Trophoblast cell (in vitro differentiated cells and primary cell): ENCODE measurements at regions not wholly inside any gene's neighbourhood (a gene's known extent, or its start where the extent isn't known, plus 50 kb on each side); places are given as distances from the start of the nearest gene placed in this dataset.

Experiments used
- DNase-seq, 2 donors: peaks; one replicate each; pipeline ENCODE4 v3.0.0-alpha.2; 2016
- H2AFZ ChIP-seq: 2 replicates; pipeline ENCODE4 v1.6.1; 2013; ENCODE audit warnings: low read length, moderate library complexity, mild to moderate bottlenecking; ENCODE audit not compliant: insufficient read depth, poor library complexity
- H2AK5ac ChIP-seq: 2 replicates; pipeline ENCODE4 v1.6.1; 2013; ENCODE audit warnings: mild to moderate bottlenecking, low read length
- H2BK120ac ChIP-seq: 2 replicates; pipeline ENCODE4 v1.6.1; 2013; ENCODE audit warnings: low read length, mild to moderate bottlenecking, moderate library complexity; ENCODE audit not compliant: insufficient read depth, poor library complexity
- H2BK12ac ChIP-seq: 2 replicates; pipeline ENCODE4 v1.6.1; 2013; ENCODE audit warnings: mild to moderate bottlenecking, low read length, moderate library complexity
- H2BK5ac ChIP-seq: 2 replicates; pipeline ENCODE4 v1.6.1; 2013; ENCODE audit warnings: low read length, low read depth, moderate library complexity, mild to moderate bottlenecking; ENCODE audit not compliant: poor library complexity
- H3K14ac ChIP-seq: 2 replicates; pipeline ENCODE4 v1.6.1; 2013; ENCODE audit warnings: mild to moderate bottlenecking, low read length
- H3K18ac ChIP-seq: 2 replicates; pipeline ENCODE4 v1.6.1; 2013; ENCODE audit warnings: mild to moderate bottlenecking, low read length
- H3K23ac ChIP-seq: 2 replicates; pipeline ENCODE4 v1.6.1; 2013; ENCODE audit warnings: low read length
- H3K27ac ChIP-seq: 2 replicates; pipeline ENCODE4 v1.5.1; 2013; ENCODE audit warnings: low read depth, mild to moderate bottlenecking, inconsistent platforms, low read length, moderate library complexity
- H3K27me3 ChIP-seq: 2 replicates; pipeline ENCODE4 v1.6.1; 2013; ENCODE audit warnings: inconsistent platforms, mild to moderate bottlenecking, low read length, moderate library complexity; ENCODE audit not compliant: insufficient read depth
- H3K36me3 ChIP-seq, 2 experiments: 1 replicate in 1 of 2; 2 replicates in 1 of 2; pipeline ENCODE4 v1.6.1; 2013; ENCODE audit warnings: low read length in 2 of 2, mild to moderate bottlenecking in 2 of 2, moderate library complexity in 1 of 2; ENCODE audit not compliant: insufficient read depth in 2 of 2, control insufficient read depth in 1 of 2
- H3K4ac ChIP-seq: 2 replicates; pipeline ENCODE4 v1.6.1; 2013; ENCODE audit warnings: low read depth, mild to moderate bottlenecking, low read length, moderate library complexity
- H3K4me1 ChIP-seq, 2 experiments: 1 replicate in 1 of 2; 2 replicates in 1 of 2; pipeline ENCODE4 v1.6.1; 2013; ENCODE audit warnings: low read length in 2 of 2, mild to moderate bottlenecking in 2 of 2, moderate library complexity in 1 of 2; ENCODE audit not compliant: insufficient read depth in 2 of 2, control insufficient read depth in 1 of 2
- H3K4me2 ChIP-seq: 2 replicates; pipeline ENCODE4 v1.6.1; 2013; ENCODE audit warnings: inconsistent platforms, mild to moderate bottlenecking, low read length, moderate library complexity
- H3K4me3 ChIP-seq: 2 replicates; pipeline ENCODE4 v1.5.1; 2013; ENCODE audit warnings: mild to moderate bottlenecking, low read depth, low read length, inconsistent platforms
- H3K79me1 ChIP-seq: one replicate; pipeline ENCODE4 v1.6.1; 2013; ENCODE audit warnings: low read length
- H3K79me2 ChIP-seq: 2 replicates; pipeline ENCODE4 v1.6.1; 2013; ENCODE audit warnings: low read length, mild to moderate bottlenecking; ENCODE audit not compliant: control insufficient read depth, insufficient read depth, poor library complexity
- H3K9ac ChIP-seq: 2 replicates; pipeline ENCODE4 v1.6.1; 2013; ENCODE audit warnings: mild to moderate bottlenecking, low read length
- H3K9me3 ChIP-seq: 2 replicates; pipeline ENCODE4 v1.6.1; 2013; ENCODE audit warnings: low read depth, mild to moderate bottlenecking, control low read depth, inconsistent platforms, low read length; ENCODE audit not compliant: insufficient read depth
- H4K12ac ChIP-seq: 2 replicates; pipeline ENCODE4 v1.6.1; 2013; ENCODE audit warnings: low read depth, mild to moderate bottlenecking, low read length, moderate library complexity
- H4K8ac ChIP-seq: 2 replicates; pipeline ENCODE4 v1.6.1; 2013; ENCODE audit warnings: low read depth, mild to moderate bottlenecking, low read length, moderate library complexity
- H4K91ac ChIP-seq: one replicate; pipeline ENCODE4 v1.6.1; 2013; ENCODE audit warnings: low read depth, mild to moderate bottlenecking, low read length, moderate library complexity
- WGBS: extraction: QIAGEN DNeasy Blood & Tissue Kit; methylation state at CpG from one replicate; pipeline ENCODE4 v1.1.7; 2013; ENCODE audit warnings: missing lambda C conversion rate; ENCODE audit not compliant: insufficient read length, insufficient coverage; ENCODE audit errors: extremely low coverage; 5-methylcytosine and 5-hydroxymethylcytosine counted together

DNA sequence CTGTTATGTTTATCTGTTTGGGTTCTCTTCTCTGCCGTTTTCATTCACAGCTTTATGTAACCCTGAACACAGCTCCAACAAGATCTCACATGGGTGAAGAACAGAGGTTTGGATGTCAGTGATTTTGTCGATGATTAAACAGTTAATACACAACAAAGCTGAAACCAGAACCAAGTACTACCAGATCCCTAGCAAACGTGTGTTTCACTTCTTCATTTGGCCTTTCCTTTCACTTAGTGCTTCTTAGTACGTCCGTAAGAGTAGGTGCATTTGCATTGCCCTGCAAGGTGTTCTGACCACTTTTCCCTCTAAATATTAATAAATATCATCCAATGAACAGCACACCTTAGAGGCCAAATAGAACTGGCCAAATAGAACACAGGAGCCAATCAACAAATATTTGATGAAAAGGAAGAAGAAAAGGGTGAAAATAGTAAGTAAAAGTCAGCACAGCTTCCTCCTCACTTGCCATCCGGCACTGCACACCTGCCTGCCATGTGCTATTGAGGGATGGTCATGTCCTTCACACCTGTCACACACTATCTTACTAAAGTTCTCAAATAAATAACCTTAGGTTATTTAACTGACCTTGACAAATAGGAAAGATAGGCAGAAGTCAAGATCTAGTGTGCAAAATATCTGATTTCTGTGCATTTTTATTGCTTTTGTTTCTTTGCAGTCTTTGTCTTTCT, 252.6 kb upstream of the ANKRD30A start:
- Histone ChIP-seq H2BK12ac (no peak overlapping the region), H2BK120ac (no peak overlapping the region), H3K79me1 (no peaks in the 10 kb centered on the region), H3K9ac (no peak overlapping the region), H3K18ac (no peak overlapping the region), H3K27ac (no peak overlapping the region), H3K4me3 (no peak overlapping the region), H2BK5ac (no peak overlapping the region), H4K91ac (no peak overlapping the region), H4K8ac (no peak overlapping the region), H2AFZ (no peak overlapping the region), H3K4me2 (no peak overlapping the region), H3K79me2 (no peaks in the 10 kb centered on the region), H2AK5ac (no peak overlapping the region), H3K4ac (no peak overlapping the region), H3K14ac (no peak overlapping the region), H3K36me3 (no peaks in the 10 kb centered on the region), H3K27me3 (no peaks in the 10 kb centered on the region), H3K23ac (no peak overlapping the region), H3K9me3 (no peaks in the 10 kb centered on the region), H3K4me1 (no peaks in the 10 kb centered on the region), H4K12ac (no peak overlapping the region)
- no CpG with 5 or more reads among the region's 6 CpGs for WGBS
- DNase-seq: no peak

DNA sequence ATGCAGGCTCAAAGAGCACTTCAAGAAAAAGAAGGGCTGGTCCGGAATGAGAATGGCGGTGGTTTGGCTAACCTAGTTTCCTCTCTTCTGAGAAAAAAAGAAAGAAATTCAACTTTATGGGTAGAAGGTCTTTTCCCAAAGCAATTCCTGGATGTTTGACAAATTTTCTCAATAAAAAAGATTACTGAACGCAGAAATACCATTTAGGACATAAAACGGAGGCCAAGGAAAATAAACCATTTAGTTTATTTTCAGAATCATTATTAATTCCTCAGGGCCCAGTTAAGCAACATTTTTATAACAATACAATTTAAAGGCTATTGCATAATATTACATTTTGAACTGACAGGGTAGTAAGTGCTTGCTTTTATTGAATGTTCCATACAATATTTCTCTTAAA, 284.6 kb upstream of the ANKRD30A start:
- H3K36me3 ChIP-seq: no peaks in the 10 kb centered on the region
- H4K91ac ChIP-seq: no peak overlapping the region
- H3K27ac ChIP-seq: no peak overlapping the region
- no peak overlapping the region for H3K14ac ChIP-seq
- no CpG with 5 or more reads among the region's 4 CpGs for WGBS
- no peaks in the 10 kb centered on the region for H3K79me2 ChIP-seq
- DNase-seq: no peak
- H3K18ac ChIP-seq: no peak overlapping the region
- H3K4me2 ChIP-seq: no peak overlapping the region
- no peak overlapping the region for H2BK5ac ChIP-seq
- no peak overlapping the region for H2BK120ac ChIP-seq
- H3K27me3 ChIP-seq: no peaks in the 10 kb centered on the region
- no peak overlapping the region for H3K23ac ChIP-seq
- no peak overlapping the region for H3K4me3 ChIP-seq
- no peak overlapping the region for H4K8ac ChIP-seq
- H2BK12ac ChIP-seq: no peak overlapping the region
- no peak overlapping the region for H4K12ac ChIP-seq
- no peak overlapping the region for H3K4ac ChIP-seq
- no peaks in the 10 kb centered on the region for H3K4me1 ChIP-seq
- no peaks in the 10 kb centered on the region for H3K79me1 ChIP-seq
- H2AK5ac ChIP-seq: no peak overlapping the region
- no peak overlapping the region for H2AFZ ChIP-seq
- H3K9me3 ChIP-seq: peaks cover 1% of the 10 kb centered on the region
- no peak overlapping the region for H3K9ac ChIP-seq

DNA sequence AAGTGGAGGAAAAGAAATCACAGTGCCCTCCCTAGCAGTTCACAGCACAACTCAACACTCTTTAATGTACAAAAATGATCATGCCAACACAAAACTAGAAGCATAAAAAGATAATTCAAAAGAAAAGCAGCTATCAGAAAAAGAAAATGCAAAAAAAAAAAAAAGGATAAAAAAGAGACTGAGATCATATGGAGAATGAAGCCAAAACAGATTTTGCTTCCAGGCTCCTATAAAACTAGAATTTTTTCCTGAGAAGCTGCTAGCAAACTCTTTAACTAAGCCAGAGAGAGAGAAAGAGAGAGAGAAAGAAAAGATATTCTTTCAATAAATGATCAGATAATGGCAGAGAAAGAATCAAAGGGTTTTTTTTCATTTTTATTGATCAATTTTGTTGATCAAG, 288.0 kb upstream of the ANKRD30A start:
- Histone ChIP-seq H3K79me1 (no peaks in the 10 kb centered on the region), H3K23ac (no peak overlapping the region), H3K27me3 (no peaks in the 10 kb centered on the region), H2BK120ac (no peak overlapping the region), H2AFZ (no peak overlapping the region), H3K79me2 (no peaks in the 10 kb centered on the region), H3K9ac (no peak overlapping the region), H4K91ac (no peak overlapping the region), H3K18ac (no peak overlapping the region), H3K36me3 (no peaks in the 10 kb centered on the region), H2BK5ac (no peak overlapping the region), H3K9me3 (peaks cover 1% of the 10 kb centered on the region), H4K8ac (no peak overlapping the region), H3K4me1 (no peaks in the 10 kb centered on the region), H2AK5ac (no peak overlapping the region), H2BK12ac (no peak overlapping the region), H3K27ac (no peak overlapping the region), H3K4me3 (no peak overlapping the region), H3K14ac (no peak overlapping the region), H3K4me2 (no peak overlapping the region), H4K12ac (no peak overlapping the region), H3K4ac (no peak overlapping the region)
- DNase-seq: no peak

DNA sequence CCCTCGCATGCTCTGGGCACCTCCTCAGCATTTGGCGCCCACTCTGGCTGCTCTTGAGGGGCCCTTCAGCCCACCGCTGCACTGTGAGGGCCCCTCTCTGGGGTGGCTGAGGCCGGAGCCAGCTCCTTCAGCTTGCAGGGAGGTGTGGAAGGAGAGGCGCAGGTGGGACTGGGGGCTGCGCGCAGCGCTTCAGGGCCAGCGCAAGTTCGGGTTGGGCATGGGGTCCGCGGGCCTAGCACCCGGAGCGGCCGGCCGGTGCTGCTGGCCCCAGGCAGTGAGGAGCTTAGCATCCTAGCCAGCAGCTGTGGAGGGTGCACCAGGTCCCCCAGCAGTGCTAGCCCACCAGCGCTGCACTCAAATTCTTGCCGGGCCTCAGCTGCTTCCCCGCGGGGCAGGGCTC, 305.6 kb upstream of the ANKRD30A start:
- no peak overlapping the region for H3K27ac ChIP-seq
- H4K8ac ChIP-seq: no peak overlapping the region

More for the DNA sequence above, 305.6 kb upstream of the ANKRD30A start:
- Histone ChIP-seq H3K14ac (no peak overlapping the region), H3K18ac (no peak overlapping the region), H2BK12ac (no peak overlapping the region), H3K4me1 (no peaks in the 10 kb centered on the region), H3K4me3 (no peak overlapping the region), H3K79me2 (no peaks in the 10 kb centered on the region), H3K36me3 (no peaks in the 10 kb centered on the region), H2BK5ac (no peak overlapping the region), H2AFZ (no peak overlapping the region), H3K27me3 (no peaks in the 10 kb centered on the region), H4K12ac (no peak overlapping the region), H3K4me2 (no peak overlapping the region), H3K9ac (no peak overlapping the region), H2BK120ac (no peak overlapping the region), H3K79me1 (no peaks in the 10 kb centered on the region), H3K4ac (no peak overlapping the region), H4K91ac (no peak overlapping the region), H2AK5ac (no peak overlapping the region), H3K9me3 (peaks cover 8% of the 10 kb centered on the region), H3K23ac (no peak overlapping the region)
- WGBS: no CpG with 5 or more reads among the region's 20 CpGs
- DNase-seq: no peak
